Mesendoderm (in vitro differentiated cells): ENCODE measurements at regions not wholly inside any gene's neighbourhood (a gene's known extent, or its start where the extent isn't known, plus 50 kb on each side); places are given as distances from the start of the nearest gene placed in this dataset.

ENCODE experiments used
- DNase-seq: peaks from one replicate; pipeline ENCODE4 v3.0.0; 2013
- H2AK5ac ChIP-seq: 2 replicates; pipeline ENCODE4 v1.6.1; 2013; ENCODE audit warnings: low read length, inconsistent platforms
- H2BK120ac ChIP-seq: 2 replicates; pipeline ENCODE4 v1.6.1; 2013; ENCODE audit warnings: low read depth, mild to moderate bottlenecking, low read length, moderate library complexity, mixed read lengths
- H2BK15ac ChIP-seq: replicated peaks from 2 replicates; pipeline ENCODE4 v1.6.1; 2013; ENCODE audit warnings: low read depth, mild to moderate bottlenecking, moderate library complexity
- H2BK5ac ChIP-seq: 2 replicates; pipeline ENCODE4 v1.6.1; 2013; ENCODE audit warnings: low read length, inconsistent platforms
- H3K18ac ChIP-seq: 2 replicates; pipeline ENCODE4 v1.6.1; 2013; ENCODE audit warnings: mild to moderate bottlenecking, low read length, mixed read lengths
- H3K23ac ChIP-seq: one replicate; pipeline ENCODE4 v1.6.1; 2013; ENCODE audit warnings: low read length
- H3K27ac ChIP-seq: 2 replicates; pipeline ENCODE4 v1.5.1; 2013; ENCODE audit warnings: low read depth, mild to moderate bottlenecking, inconsistent platforms, low read length, moderate library complexity
- H3K27me3 ChIP-seq: 2 replicates; pipeline ENCODE4 v1.6.1; 2013; ENCODE audit warnings: low read length, control low read depth, mild to moderate bottlenecking, inconsistent platforms; ENCODE audit not compliant: insufficient read depth, poor library complexity
- H3K36me3 ChIP-seq: 2 replicates; pipeline ENCODE4 v1.6.1; 2013; ENCODE audit warnings: low read length, inconsistent platforms; ENCODE audit not compliant: control insufficient read depth, insufficient read depth
- H3K4ac ChIP-seq: one replicate; pipeline ENCODE4 v1.6.1; 2013; ENCODE audit warnings: low read depth, mild to moderate bottlenecking, low read length, moderate library complexity
- H3K4me1 ChIP-seq: 2 replicates; pipeline ENCODE4 v1.6.1; 2013; ENCODE audit warnings: low read depth, low read length, inconsistent platforms; ENCODE audit not compliant: control insufficient read depth
- H3K4me2 ChIP-seq: 2 replicates; pipeline ENCODE4 v1.6.1; 2013; ENCODE audit warnings: low read length
- H3K4me3 ChIP-seq: 2 replicates; pipeline ENCODE4 v1.5.1; 2013; ENCODE audit warnings: mild to moderate bottlenecking, low read length
- H3K56ac ChIP-seq: one replicate; pipeline ENCODE4 v1.6.1; 2013; ENCODE audit warnings: low read length
- H3K79me1 ChIP-seq: 2 replicates; pipeline ENCODE4 v1.6.1; 2013; ENCODE audit warnings: low read length, inconsistent platforms
- H3K79me2 ChIP-seq: 2 replicates; pipeline ENCODE4 v1.6.1; 2013; ENCODE audit warnings: mild to moderate bottlenecking, low read length; ENCODE audit not compliant: control insufficient read depth, insufficient read depth
- H3K9ac ChIP-seq: 2 replicates; pipeline ENCODE4 v1.6.1; 2013; ENCODE audit warnings: low read length, inconsistent platforms
- H4K5ac ChIP-seq: one replicate; pipeline ENCODE4 v1.6.1; 2013; ENCODE audit warnings: low read length
- H4K8ac ChIP-seq: one replicate; pipeline ENCODE4 v1.6.1; 2013; ENCODE audit warnings: low read depth, mild to moderate bottlenecking, control low read depth, low read length, moderate library complexity
- WGBS: extraction: QIAGEN DNeasy Blood & Tissue Kit; methylation state at CpG from one replicate; pipeline ENCODE4 v1.1.7; 2013; ENCODE audit warnings: low lambda C conversion rate, missing lambda C conversion rate; ENCODE audit not compliant: insufficient coverage; ENCODE audit errors: extremely low coverage; 5-methylcytosine and 5-hydroxymethylcytosine counted together

GRCh38 chr17:6346986-6347385 is 87.9 kb downstream of the AIPL1 start:
- no peak overlapping the region for H4K8ac ChIP-seq
- H3K9ac ChIP-seq = no peak overlapping the region
- no peaks in the 10 kb centered on the region for H3K79me1 ChIP-seq
- H4K5ac ChIP-seq = no peak overlapping the region
- no peak overlapping the region for H3K27ac ChIP-seq
- no peaks in the 10 kb centered on the region for H3K79me2 ChIP-seq
- no peak overlapping the region for H3K18ac ChIP-seq
- no peak overlapping the region for H3K56ac ChIP-seq
- H3K23ac ChIP-seq = no peak overlapping the region
- no peak overlapping the region for H2BK5ac ChIP-seq
- no peaks in the 10 kb centered on the region for H3K4me1 ChIP-seq
- no peak for DNase-seq
- WGBS = no CpG with 5 or more reads among the region's 2 CpGs
- no peak overlapping the region for H3K4me3 ChIP-seq
- H3K4ac ChIP-seq = no peak overlapping the region
- H2BK15ac ChIP-seq = no peak overlapping the region
- H3K27me3 ChIP-seq = no peaks in the 10 kb centered on the region
- no peaks in the 10 kb centered on the region for H3K36me3 ChIP-seq
- H3K4me2 ChIP-seq = no peak overlapping the region
- no peak overlapping the region for H2AK5ac ChIP-seq
- no peak overlapping the region for H2BK120ac ChIP-seq

GRCh38 chr17:6346156-6346786 is 88.7 kb downstream of the AIPL1 start:
- no peak overlapping the region for H2BK120ac ChIP-seq
- H3K18ac ChIP-seq = no peak overlapping the region
- no peak overlapping the region for H3K4me2 ChIP-seq
- H3K79me1 ChIP-seq = no peaks in the 10 kb centered on the region
- no peak for DNase-seq
- no peak overlapping the region for H2AK5ac ChIP-seq
- H3K23ac ChIP-seq = no peak overlapping the region
- H4K5ac ChIP-seq = no peak overlapping the region
- no peak overlapping the region for H2BK5ac ChIP-seq
- H3K27me3 ChIP-seq = no peaks in the 10 kb centered on the region
- no peak overlapping the region for H3K4me3 ChIP-seq
- H3K4ac ChIP-seq = no peak overlapping the region
- H2BK15ac ChIP-seq = no peak overlapping the region
- H4K8ac ChIP-seq = no peak overlapping the region
- no peak overlapping the region for H3K56ac ChIP-seq
- H3K4me1 ChIP-seq = no peaks in the 10 kb centered on the region
- no peaks in the 10 kb centered on the region for H3K79me2 ChIP-seq
- WGBS = no CpG with 5 or more reads among the region's 6 CpGs
- H3K27ac ChIP-seq = no peak overlapping the region
- no peaks in the 10 kb centered on the region for H3K36me3 ChIP-seq
- no peak overlapping the region for H3K9ac ChIP-seq

- H2BK5ac ChIP-seq = no peak overlapping the region
- no CpG with 5 or more reads among the region's 3 CpGs for WGBS
- H4K5ac ChIP-seq = no peak overlapping the region
- DNase-seq = no peak
- H2BK15ac ChIP-seq = no peak overlapping the region
- H3K23ac ChIP-seq = no peak overlapping the region
- H3K79me2 ChIP-seq = no peaks in the 10 kb centered on the region
- H2AK5ac ChIP-seq = no peak overlapping the region
- no peak overlapping the region for H3K18ac ChIP-seq
- H2BK120ac ChIP-seq = no peak overlapping the region
- H3K36me3 ChIP-seq = no peaks in the 10 kb centered on the region
- H3K27me3 ChIP-seq = no peaks in the 10 kb centered on the region
- no peaks in the 10 kb centered on the region for H3K4me1 ChIP-seq
- no peak overlapping the region for H3K4ac ChIP-seq
- no peak overlapping the region for H3K56ac ChIP-seq
- H3K4me3 ChIP-seq = no peak overlapping the region
- no peak overlapping the region for H3K27ac ChIP-seq
- H3K9ac ChIP-seq = no peak overlapping the region
- H3K4me2 ChIP-seq = no peak overlapping the region
- H4K8ac ChIP-seq = no peak overlapping the region
- H3K79me1 ChIP-seq = no peaks in the 10 kb centered on the region
Measured at GRCh38 chr17:6343736-6344135, 91.2 kb downstream of the AIPL1 start.

- no peak overlapping the region for H2BK15ac ChIP-seq
Measured at GRCh38 chr17:6343191-6343590, 91.7 kb downstream of the AIPL1 start.

GRCh38 chr17:6340708-6341107 is 94.2 kb downstream of the AIPL1 start:
- H2BK120ac ChIP-seq = no peak overlapping the region
- H3K36me3 ChIP-seq = no peaks in the 10 kb centered on the region
- no peaks in the 10 kb centered on the region for H3K27me3 ChIP-seq
- no peaks in the 10 kb centered on the region for H3K79me1 ChIP-seq
- H3K23ac ChIP-seq = no peak overlapping the region
- no peaks in the 10 kb centered on the region for H3K4me1 ChIP-seq
- H4K8ac ChIP-seq = no peak overlapping the region
- no peak overlapping the region for H3K9ac ChIP-seq
- H3K56ac ChIP-seq = no peak overlapping the region
- H3K4ac ChIP-seq = no peak overlapping the region
- H4K5ac ChIP-seq = no peak overlapping the region
- no peak overlapping the region for H2BK5ac ChIP-seq
- no peak overlapping the region for H3K4me3 ChIP-seq
- WGBS = no CpG with 5 or more reads among the region's 7 CpGs
- no peak overlapping the region for H2AK5ac ChIP-seq
- H3K79me2 ChIP-seq = no peaks in the 10 kb centered on the region
- H3K27ac ChIP-seq = no peak overlapping the region
- no peak overlapping the region for H2BK15ac ChIP-seq
- DNase-seq = no peak
- H3K18ac ChIP-seq = no peak overlapping the region
- H3K4me2 ChIP-seq = no peak overlapping the region

More at GRCh38 chr17:6343191-6343590, 91.7 kb downstream of the AIPL1 start:
- Histone ChIP-seq H3K4ac (no peak overlapping the region), H3K4me2 (no peak overlapping the region), H3K9ac (no peak overlapping the region), H3K79me1 (no peaks in the 10 kb centered on the region), H4K8ac (no peak overlapping the region), H2BK120ac (no peak overlapping the region), H3K79me2 (no peaks in the 10 kb centered on the region), H3K27ac (no peak overlapping the region), H3K18ac (no peak overlapping the region), H3K23ac (no peak overlapping the region), H3K4me3 (no peak overlapping the region), H4K5ac (no peak overlapping the region), H2BK5ac (no peak overlapping the region), H3K4me1 (no peaks in the 10 kb centered on the region), H3K56ac (no peak overlapping the region), H3K36me3 (no peaks in the 10 kb centered on the region), H3K27me3 (no peaks in the 10 kb centered on the region), H2AK5ac (no peak overlapping the region)
- WGBS = no CpG with 5 or more reads among the region's 5 CpGs
- no peak for DNase-seq

GRCh38 chr17:6334386-6334785 is 100.5 kb downstream of the AIPL1 start:
- Histone ChIP-seq H3K4me3 (no peak overlapping the region), H2BK5ac (no peak overlapping the region), H4K8ac (no peak overlapping the region), H4K5ac (no peak overlapping the region), H3K56ac (no peak overlapping the region), H3K27ac (no peak overlapping the region), H3K27me3 (no peaks in the 10 kb centered on the region), H3K79me2 (no peaks in the 10 kb centered on the region), H3K4me1 (no peaks in the 10 kb centered on the region), H2AK5ac (no peak overlapping the region), H2BK15ac (no peak overlapping the region), H3K9ac (no peak overlapping the region), H3K36me3 (no peaks in the 10 kb centered on the region), H3K4ac (no peak overlapping the region), H2BK120ac (no peak overlapping the region), H3K79me1 (no peaks in the 10 kb centered on the region), H3K23ac (no peak overlapping the region), H3K4me2 (no peak overlapping the region), H3K18ac (no peak overlapping the region)
- WGBS = no CpG with 5 or more reads among the region's 5 CpGs
- no peak for DNase-seq
